CD14-positive monocyte (primary cell): ENCODE measurements at regions not wholly inside any gene's neighbourhood (a gene's known extent, or its start where the extent isn't known, plus 50 kb on each side); places are given as distances from the start of the nearest gene placed in this dataset.

Experiments used
- DNase-seq, 3 donors: peaks; one replicate each; pipeline ENCODE4 v3.0.0-alpha.2; 2011 to 2022
- H2AFZ ChIP-seq: 2 replicates; pipeline ENCODE4 v1.6.0; 2012; ENCODE audit warnings: mild to moderate bottlenecking, low read depth, low read length, inconsistent platforms; ENCODE audit not compliant: insufficient read depth, poor library complexity, severe bottlenecking
- H3K27ac ChIP-seq, 2 donors: 1 replicate in 1 of 2; 2 replicates in 1 of 2; pipeline ENCODE4 v1.5.1; 2012 to 2013; ENCODE audit warnings: low read length in 2 of 2, control low read depth in 1 of 2, inconsistent platforms in 1 of 2, low read depth in 1 of 2, mild to moderate bottlenecking in 1 of 2
- H3K27me3 ChIP-seq, 2 donors: one replicate each; pipeline versions ENCODE4 v1.6.0 to v1.6.1; 2011 to 2013; ENCODE audit warnings: low read length in 2 of 2; ENCODE audit not compliant: control insufficient read depth in 2 of 2, insufficient read depth in 2 of 2
- H3K36me3 ChIP-seq, 2 donors: replicated peaks in 1 of 2; 1 replicate in 1 of 2; 2 replicates in 1 of 2; pipeline versions ENCODE4 v1.5.1 to v1.6.1; 2012 to 2013; ENCODE audit warnings: low read length in 2 of 2, control low read depth in 1 of 2, inconsistent platforms in 1 of 2, mild to moderate bottlenecking in 1 of 2; ENCODE audit not compliant: insufficient read depth in 2 of 2, control insufficient read depth in 1 of 2
- H3K4me1 ChIP-seq, 2 donors: 1 replicate in 1 of 2; 2 replicates in 1 of 2; pipeline versions ENCODE4 v1.5.1 to v1.6.1; 2012 to 2013; ENCODE audit warnings: low read length in 2 of 2, control low read depth in 1 of 2, inconsistent platforms in 1 of 2, mild to moderate bottlenecking in 1 of 2, moderate library complexity in 1 of 2; ENCODE audit not compliant: insufficient read depth in 2 of 2, control insufficient read depth in 1 of 2
- H3K4me2 ChIP-seq: replicated peaks from 2 replicates; pipeline ENCODE3; 2012; ENCODE audit warnings: low read length, moderate library complexity, mild to moderate bottlenecking; ENCODE audit not compliant: poor library complexity, severe bottlenecking; ENCODE audit errors: extremely low read depth
- H3K4me3 ChIP-seq, 3 experiments: fragments of 200-600 bp in 1 of 3; sonication (generic) in 1 of 3; replicated peaks in 1 of 3; 1 replicate in 2 of 3; 2 replicates in 1 of 3; pipeline ENCODE4 v1.5.1; 2011 to 2013; ENCODE audit warnings: low read length in 3 of 3, mild to moderate bottlenecking in 3 of 3, control low read depth in 2 of 3, low read depth in 2 of 3, inconsistent platforms in 1 of 3, moderate library complexity in 1 of 3
- H3K79me2 ChIP-seq: 2 replicates; pipeline ENCODE4 v1.6.0; 2012; ENCODE audit warnings: mild to moderate bottlenecking, control low read depth, inconsistent platforms, low read length, moderate library complexity; ENCODE audit not compliant: insufficient read depth
- H3K9ac ChIP-seq: 2 replicates; pipeline ENCODE4 v1.6.0; 2017; ENCODE audit warnings: low read length, mild to moderate bottlenecking; ENCODE audit not compliant: insufficient read depth, poor library complexity, severe bottlenecking
- H3K9me3 ChIP-seq, 2 donors: replicated peaks in 1 of 2; 1 replicate in 1 of 2; 2 replicates in 1 of 2; pipeline versions ENCODE4 v1.5.1 to v1.6.1; 2012 to 2013; ENCODE audit warnings: low read length in 2 of 2, control low read depth in 1 of 2; ENCODE audit not compliant: control insufficient read depth in 1 of 2, insufficient read depth in 1 of 2
- H4K20me1 ChIP-seq: 2 replicates; pipeline ENCODE4 v1.6.0; 2012; ENCODE audit warnings: mild to moderate bottlenecking, low read length, control low read depth, moderate library complexity; ENCODE audit not compliant: insufficient read depth
- H3K27ac Mint-ChIP-seq, 7 donors: one replicate each; pipeline ENCODE4 v1.8.0; 2020; ENCODE audit warnings: mild to moderate bottlenecking in 7 of 7, mixed read lengths in 7 of 7, moderate library complexity in 6 of 7, inconsistent platforms in 2 of 7
- H3K27me3 Mint-ChIP-seq, 3 donors: one replicate each; pipeline ENCODE4 v1.8.0; 2021 to 2022; ENCODE audit warnings: low read depth in 3 of 3, mild to moderate bottlenecking in 3 of 3, mixed read lengths in 3 of 3, moderate library complexity in 3 of 3, inconsistent platforms in 1 of 3
- H3K36me3 Mint-ChIP-seq, 2 donors: one replicate each; pipeline ENCODE4 v1.8.0; 2020; ENCODE audit warnings: mixed read lengths in 2 of 2, inconsistent platforms in 1 of 2, mild to moderate bottlenecking in 1 of 2
- H3K4me1 Mint-ChIP-seq: one replicate; pipeline ENCODE4 v1.8.0; 2020; ENCODE audit warnings: mild to moderate bottlenecking, mixed read lengths
- H3K4me3 Mint-ChIP-seq, 2 donors: one replicate each; pipeline ENCODE4 v1.8.0; 2020; ENCODE audit warnings: mild to moderate bottlenecking in 2 of 2, mixed read lengths in 2 of 2, moderate library complexity in 1 of 2
- H3K9me3 Mint-ChIP-seq, 7 donors: one replicate each; pipeline ENCODE4 v1.8.0; 2020 to 2022; ENCODE audit warnings: mixed read lengths in 7 of 7, mild to moderate bottlenecking in 6 of 7, moderate library complexity in 6 of 7, inconsistent platforms in 2 of 7
- CTCF ChIP-seq: fragments of 200-600 bp; IDR thresholded peaks from one replicate; pipeline ENCODE4 v1.8.0; 2022; ENCODE audit warnings: antibody characterized with exemption, mild to moderate bottlenecking
- WGBS: methylation state at CpG from one replicate; pipeline ENCODE4 v1.1.5; 2013; ENCODE audit warnings: missing lambda C conversion rate; ENCODE audit not compliant: insufficient coverage; 5-methylcytosine and 5-hydroxymethylcytosine counted together
- intact Hi-C, 2 donors: fragments of 100-400 bp; cut with micrococcal nuclease; formaldehyde crosslinking; loops; one replicate each; pipeline versions ENCODE4 v1.15.0 to v1.15.1; 2023

- no peaks in the 10 kb centered on the region for H3K4me1 Mint-ChIP-seq
- TF ChIP-seq CTCF = no peak
- intact Hi-C loops = no loop called here
These were observed 153.4 kb upstream of the MME start for GRCh38 chr3:154926721-154927120.

GRCh38 chr3:154921351-154921750 is 158.8 kb upstream of the MME start:
- no peaks in the 10 kb centered on the region for H3K4me1 Mint-ChIP-seq
- TF ChIP-seq CTCF = no peak
- peaks cover 4 to 18% (median 7%) of the 10 kb centered on the region in 7 donors for H3K9me3 Mint-ChIP-seq
- H3K27me3 Mint-ChIP-seq = peaks cover 0 to 2% (median 0%) of the 10 kb centered on the region in 3 donors
- H3K9ac ChIP-seq = no peak overlapping the region
- no peak for DNase-seq
- no peaks in the 10 kb centered on the region for H3K27me3 ChIP-seq
- no peak overlapping the region for H3K27ac ChIP-seq
- H3K4me2 ChIP-seq = no peak overlapping the region
- 87% methylated on average over 2 of the region's 2 CpGs for WGBS
- intact Hi-C loops = no loop called here
- H3K9me3 ChIP-seq = peaks cover 7 to 8% of the 10 kb centered on the region in 2 donors
- no peaks in the 10 kb centered on the region for H3K79me2 ChIP-seq
- no peaks in the 10 kb centered on the region for H3K4me1 ChIP-seq
- no peak overlapping the region for H3K4me3 ChIP-seq
- no peak overlapping the region for H3K4me3 Mint-ChIP-seq
- no peaks in the 10 kb centered on the region for H4K20me1 ChIP-seq
- H3K36me3 ChIP-seq = no peaks in the 10 kb centered on the region
- H3K36me3 Mint-ChIP-seq = no peaks in the 10 kb centered on the region
- H2AFZ ChIP-seq = no peak overlapping the region
- H3K27ac Mint-ChIP-seq = no peak overlapping the region

More at GRCh38 chr3:154926721-154927120, 153.4 kb upstream of the MME start:
- Histone ChIP-seq H3K36me3 (no peaks in the 10 kb centered on the region), H3K79me2 (no peaks in the 10 kb centered on the region), H3K27ac (no peak overlapping the region), H2AFZ (no peak overlapping the region), H3K9me3 (no peaks in the 10 kb centered on the region), H3K4me2 (no peak overlapping the region), H4K20me1 (no peaks in the 10 kb centered on the region), H3K4me3 (no peak overlapping the region), H3K9ac (no peak overlapping the region), H3K4me1 (no peaks in the 10 kb centered on the region), H3K27me3 (no peaks in the 10 kb centered on the region)
- DNase-seq = no peak
- H3K27me3 Mint-ChIP-seq = no peaks in the 10 kb centered on the region
- H3K27ac Mint-ChIP-seq = no peak overlapping the region
- no CpG with 5 or more reads among the region's 1 CpG for WGBS
- H3K9me3 Mint-ChIP-seq = peaks cover 0 to 2% (median under 1%) of the 10 kb centered on the region in 7 donors
- H3K36me3 Mint-ChIP-seq = no peaks in the 10 kb centered on the region
- no peak overlapping the region for H3K4me3 Mint-ChIP-seq
